GM19035 (cell line): ENCODE measurements at regions not wholly inside any gene's neighbourhood (a gene's known extent, or its start where the extent isn't known, plus 50 kb on each side); places are given as distances from the start of the nearest gene placed in this dataset.

Source experiments
- ATAC-seq: cut with Tn5 transposase; IDR thresholded peaks from one replicate; pipeline ENCODE4 v1.9.1; 2021; ENCODE audit not compliant: unreplicated experiment

DNA sequence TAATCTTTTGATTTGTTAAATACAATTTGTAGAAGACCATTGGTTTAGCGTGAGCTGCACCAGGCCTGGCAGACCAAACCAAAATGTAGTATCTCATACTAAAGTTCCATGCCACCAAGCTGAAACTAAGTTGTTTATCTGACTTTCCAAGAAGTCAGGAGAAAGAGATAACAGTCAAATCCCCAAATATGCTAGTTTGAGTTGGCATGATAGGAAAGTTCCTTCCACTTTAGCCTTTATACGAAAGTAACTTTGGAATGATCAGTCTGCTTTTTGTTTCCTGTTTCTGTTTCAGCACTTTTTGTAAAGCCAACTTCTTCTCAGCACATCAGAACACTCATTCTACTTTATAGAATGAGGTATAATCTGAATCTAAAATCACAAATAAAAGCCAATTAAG, 449.2 kb downstream of the GRXCR1 start:
- no peak for ATAC-seq

DNA sequence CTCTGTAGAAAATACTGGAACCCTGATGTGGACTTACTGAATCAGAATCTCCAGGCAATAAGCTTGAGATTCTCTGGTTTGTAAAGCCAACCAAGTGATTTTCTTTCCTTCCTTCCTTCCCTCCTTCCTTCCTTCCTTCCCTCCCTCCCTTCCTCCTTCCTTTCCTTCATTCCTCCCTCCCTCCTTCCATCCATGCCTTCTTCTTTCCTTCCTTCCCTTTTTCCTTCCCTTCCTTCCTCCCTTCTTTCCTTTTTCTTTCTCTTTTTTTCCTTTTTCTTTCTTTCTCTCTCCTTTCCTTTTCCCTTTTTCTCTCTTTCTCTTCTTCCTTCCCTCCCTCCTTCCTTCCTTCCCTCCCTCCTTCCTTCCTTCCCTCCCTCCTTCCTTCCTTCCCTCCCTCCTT, 450.8 kb downstream of the GRXCR1 start:
- no peak for ATAC-seq

DNA sequence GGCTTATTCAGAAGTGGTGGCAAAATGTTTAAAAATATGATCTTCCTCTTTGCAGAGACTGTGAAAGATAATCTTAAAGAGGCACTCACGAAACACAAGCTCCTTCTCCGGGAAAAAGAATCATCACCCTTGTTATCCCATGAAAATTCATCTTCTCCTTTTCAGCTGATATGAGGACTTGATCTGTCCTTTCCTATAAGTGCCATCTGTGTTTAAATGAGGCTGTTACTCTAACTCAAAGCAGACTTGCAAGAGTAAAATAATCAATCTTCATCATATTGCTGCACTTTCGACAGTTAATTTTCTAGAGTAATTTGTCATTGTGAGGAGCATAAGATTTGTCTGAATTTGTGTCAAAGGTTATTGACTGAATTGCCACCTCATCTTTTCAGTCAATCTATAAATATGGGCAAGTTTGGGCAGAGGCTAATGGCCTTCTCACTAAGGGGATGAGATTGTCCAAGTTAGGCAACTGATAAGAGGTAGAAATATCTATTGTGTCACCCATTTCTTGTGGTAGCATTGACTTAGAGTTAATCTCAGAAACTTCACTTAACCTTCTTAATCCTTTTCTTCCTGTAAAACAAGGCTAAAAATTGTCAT, 452.9 kb downstream of the GRXCR1 start:
- ATAC-seq: no peak

DNA sequence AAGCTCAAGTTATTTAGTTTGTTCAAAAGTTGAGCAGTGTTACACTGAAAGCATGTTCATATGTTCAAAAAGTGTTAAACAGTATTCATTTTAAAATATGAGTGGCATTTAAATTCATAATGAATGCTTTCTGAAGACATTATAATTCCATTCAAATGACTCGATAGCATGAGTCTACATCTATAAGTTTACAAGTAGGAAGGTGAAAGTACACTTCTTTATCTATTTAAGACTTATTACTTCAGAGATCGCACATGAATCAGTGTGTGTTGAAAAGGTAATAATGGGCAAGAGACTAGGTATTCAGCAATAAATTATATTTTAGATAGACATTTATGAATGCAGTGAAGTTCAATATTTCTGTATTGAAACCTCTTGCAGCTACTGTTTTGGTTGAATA, 456.1 kb downstream of the GRXCR1 start:
- no peak for ATAC-seq

DNA sequence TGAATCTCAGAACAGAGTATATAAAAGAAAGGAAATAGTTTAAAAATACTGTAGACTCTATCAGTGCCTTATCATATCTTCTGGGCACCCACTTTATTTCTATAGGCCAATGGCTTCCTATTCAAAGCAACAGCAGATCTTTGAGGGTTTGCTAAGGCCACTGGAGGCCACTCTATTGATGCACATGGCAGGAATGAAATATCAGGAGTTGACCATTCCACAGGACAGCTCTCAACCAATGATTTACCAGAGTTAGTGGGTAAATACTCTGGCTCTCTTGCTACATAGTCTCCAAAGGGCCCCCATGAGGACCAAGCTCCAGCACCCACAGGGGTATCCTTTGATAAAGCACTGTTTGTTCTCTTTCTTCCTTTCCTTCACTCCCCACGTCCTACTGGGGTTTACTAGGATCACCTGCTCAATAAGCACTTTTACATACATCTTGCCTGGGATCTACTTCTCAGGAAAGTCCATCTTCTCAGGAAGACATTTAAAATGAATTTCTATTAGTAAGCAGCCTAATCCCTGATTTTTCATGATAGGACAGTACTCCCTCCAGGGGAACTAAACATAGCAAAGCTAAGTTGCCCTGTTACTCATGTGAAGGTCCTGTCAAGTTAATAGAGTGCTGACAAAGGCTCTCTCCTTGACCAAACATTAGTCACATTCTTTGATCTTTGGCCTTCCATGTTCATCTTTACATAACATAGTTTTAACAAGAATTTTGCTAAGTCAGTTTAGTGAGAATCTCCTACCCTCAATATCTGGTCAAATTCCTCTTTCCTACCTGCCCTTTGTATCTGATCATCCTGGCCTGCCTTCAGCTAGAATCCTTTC, 459.7 kb downstream of the GRXCR1 start:
- no peak for ATAC-seq

DNA sequence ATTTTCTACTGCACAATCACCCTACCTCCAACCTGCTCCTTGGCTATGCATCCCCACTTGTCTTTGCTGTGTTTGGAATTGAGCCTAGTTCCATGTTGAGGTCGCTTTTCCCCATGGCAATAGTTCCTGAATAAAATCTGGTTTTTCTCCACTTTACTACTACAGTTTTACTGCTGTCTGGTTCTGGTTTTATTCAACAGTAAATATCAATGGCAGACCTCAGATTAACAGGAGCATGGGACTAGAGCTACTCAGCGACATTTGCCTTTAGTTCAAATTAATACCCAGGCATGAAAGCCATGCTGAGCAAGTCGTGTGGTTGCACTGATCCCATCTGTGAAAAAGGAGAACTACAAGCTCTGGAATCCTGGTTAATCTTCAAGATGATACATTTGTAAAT, 460.3 kb downstream of the GRXCR1 start:
- ATAC-seq: no peak

DNA sequence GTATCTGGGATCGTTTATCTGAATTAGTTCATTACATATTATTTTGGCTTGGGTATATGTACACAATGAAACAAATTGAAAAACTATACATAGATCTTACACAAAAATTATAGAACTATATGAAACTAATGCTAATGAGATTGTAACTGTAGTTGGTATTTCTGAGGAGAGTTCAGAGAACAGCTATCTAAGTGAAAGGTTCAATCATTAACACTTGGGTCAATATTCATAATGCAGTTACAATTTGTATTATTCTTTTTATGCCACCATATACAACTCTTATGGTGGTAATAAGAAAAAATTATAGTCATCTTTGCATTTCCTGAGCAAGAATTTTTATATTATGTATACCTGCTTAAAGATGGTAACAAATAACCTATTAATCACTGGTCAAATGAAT, 461.0 kb downstream of the GRXCR1 start:
- ATAC-seq: no peak

DNA sequence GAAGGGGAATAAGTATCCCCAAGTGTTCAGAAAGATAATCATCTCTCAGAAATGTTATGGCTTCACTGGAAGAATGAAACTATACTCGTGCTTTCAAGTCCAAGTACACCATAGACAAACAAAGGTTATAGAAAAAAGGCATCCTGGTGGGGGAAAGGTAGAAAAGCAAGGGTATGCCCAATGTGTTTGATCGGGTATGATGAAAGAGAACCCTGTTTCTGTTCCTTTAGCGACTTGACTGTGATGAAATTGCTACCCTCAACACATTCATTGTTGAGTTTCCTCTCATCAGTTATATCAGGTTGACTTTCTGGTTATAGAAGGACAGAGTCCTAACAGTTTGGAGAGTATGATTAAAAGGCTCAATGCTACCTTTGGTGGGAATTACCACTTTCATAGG, 464.3 kb downstream of the GRXCR1 start:
- ATAC-seq: no peak

DNA sequence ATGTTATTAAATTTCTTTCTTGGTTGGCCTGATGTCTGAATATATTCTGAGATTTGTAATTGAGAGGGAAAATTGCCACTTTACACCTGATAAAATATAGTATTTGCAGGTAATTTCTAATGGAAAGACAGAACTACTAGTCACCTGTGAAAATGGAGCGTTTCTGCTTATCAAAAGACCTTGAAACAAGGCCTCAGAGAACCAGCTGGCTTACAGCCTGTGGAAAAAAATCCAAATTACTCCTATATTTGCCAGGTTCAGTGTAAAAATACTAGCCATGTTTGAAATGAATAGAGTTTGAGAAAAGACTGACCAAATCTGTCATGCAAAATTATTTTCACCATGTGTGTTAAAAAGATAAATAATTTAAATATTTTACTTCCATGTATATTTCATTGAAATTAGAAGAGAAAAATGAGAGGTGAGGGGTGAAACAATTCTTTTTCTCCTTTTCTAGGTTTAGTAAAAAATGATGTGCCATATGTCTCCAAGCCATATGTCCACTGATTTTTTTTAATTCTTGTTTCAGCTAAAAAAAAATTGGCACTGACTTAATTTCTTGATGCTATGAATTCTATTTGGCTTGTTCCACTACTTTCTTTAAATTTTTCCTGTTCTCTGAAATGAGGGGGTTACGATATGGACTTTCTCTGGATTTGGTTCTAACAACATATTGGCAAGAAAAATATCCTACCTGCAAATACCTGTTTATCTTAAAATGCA, 464.9 kb downstream of the GRXCR1 start:
- ATAC-seq: no peak

DNA sequence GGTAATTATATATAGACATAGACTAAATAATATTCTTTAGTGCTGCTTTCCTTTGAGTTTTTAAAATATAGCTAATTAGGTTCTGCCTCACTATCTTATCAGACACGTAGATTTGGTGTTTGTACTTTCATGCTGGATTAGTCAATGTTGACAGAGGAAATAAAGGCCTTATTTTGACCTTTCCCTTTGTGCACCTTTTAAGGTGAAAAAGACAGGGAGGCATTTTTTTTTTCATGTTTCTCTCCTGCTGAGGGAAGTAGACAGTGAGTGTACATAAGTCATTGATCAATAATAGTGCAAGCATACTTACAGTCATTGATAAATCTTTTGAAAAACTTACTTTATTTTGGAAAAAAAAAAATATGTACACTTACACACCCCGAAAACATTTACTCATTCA, 467.8 kb downstream of the GRXCR1 start:
- ATAC-seq: no peak

DNA sequence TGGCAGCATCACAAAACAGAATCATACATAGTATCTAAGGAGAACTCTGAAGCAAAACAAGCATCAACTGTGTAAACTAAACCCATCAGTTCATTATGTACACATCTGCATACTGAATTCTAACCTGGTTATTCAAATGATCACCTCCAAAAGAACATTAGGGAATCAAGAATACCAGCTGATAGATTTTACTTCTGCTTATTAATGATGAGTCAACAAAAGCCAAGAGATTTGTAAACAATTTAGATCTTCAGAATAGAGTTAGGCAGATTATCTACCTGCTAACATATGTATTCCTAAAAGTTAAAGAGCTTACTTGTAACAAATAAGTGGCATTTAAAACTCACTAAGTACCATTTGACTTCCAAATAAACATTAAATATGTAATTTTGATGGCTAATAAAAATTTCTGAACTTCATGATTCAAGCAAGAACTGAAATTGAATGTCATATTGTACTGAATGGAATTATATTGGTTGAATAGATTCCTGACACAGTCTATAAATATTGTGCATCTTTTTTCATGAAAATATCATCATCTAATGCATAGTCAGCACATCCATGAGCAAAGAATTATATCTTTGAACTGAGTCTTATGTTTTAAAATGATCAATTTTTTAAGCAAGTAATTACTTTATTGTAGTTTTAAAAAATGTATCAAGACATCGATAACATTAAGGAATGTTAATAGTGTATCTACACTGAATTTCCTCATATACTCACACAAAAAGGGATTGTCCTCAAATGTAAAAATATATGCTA, 470.5 kb downstream of the GRXCR1 start:
- ATAC-seq: no peak

DNA sequence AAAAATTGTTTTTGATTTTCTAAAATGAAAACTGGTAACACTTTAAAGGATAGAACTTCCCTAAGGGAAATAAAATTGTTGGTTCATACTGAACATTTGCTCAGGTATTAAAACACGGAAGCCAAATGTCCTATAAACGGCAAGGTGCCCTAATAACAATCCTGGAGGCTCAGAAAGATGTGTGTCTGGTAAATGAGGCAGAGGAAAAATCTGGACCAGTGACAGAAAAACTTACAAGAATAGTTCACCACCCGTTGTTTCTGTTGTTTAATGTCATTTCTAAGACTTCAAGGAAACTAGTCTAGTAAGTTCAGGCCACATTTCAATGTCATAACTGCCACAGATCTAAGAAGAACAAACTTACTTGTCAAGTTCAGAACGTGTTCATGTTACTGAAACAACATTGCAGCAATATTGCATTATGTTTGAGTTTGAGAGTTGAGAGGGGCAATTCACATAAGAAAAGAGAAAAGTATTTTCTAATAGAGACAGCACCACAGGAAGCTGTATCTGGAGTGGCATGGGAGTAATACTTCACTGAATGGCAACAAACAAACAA, 476.6 kb downstream of the GRXCR1 start:
- no peak for ATAC-seq

DNA sequence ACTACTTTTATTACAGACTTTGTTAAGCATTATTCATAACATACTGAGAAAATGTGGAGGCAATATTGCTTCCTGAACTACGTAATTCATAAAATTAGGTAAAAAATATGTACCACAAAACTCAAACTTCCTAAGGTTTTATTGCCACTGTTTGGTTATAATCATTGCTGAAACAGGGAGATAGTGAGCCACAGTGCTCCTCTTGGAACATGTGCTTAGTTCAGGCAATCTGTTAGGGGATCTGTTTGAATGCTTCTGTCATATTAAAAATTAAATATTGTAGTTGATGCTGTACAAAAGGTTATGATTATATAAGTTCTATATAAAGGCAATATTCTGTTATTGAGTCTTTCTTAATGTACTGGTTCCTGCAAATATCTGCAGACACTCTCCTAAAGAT, 480.7 kb downstream of the GRXCR1 start:
- ATAC-seq: no peak

DNA sequence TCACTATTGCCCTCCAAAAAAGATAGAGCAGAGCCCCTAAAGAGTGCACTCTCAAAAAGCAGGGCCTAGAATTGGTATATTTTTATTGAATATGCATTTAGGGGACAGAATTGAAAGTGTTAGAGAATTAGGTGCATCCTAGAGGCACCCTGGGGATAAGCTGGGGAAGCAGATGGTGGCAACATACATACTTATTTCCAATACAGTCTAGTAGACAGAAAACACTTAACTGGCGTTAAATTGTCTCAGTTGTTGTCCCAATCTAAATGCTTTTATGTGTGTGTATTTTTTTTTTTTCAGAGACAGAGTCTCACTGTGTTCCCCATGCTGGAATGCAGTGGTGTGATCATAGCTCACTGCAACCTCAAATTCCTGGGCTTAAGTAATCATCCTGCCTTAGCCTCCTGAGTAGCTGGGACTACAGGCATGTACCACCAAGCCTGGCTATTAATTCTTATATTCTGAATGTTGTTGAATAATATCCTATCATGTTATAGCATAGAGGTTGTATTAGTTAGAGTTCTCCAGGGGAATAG, 481.8 kb downstream of the GRXCR1 start:
- no peak for ATAC-seq

DNA sequence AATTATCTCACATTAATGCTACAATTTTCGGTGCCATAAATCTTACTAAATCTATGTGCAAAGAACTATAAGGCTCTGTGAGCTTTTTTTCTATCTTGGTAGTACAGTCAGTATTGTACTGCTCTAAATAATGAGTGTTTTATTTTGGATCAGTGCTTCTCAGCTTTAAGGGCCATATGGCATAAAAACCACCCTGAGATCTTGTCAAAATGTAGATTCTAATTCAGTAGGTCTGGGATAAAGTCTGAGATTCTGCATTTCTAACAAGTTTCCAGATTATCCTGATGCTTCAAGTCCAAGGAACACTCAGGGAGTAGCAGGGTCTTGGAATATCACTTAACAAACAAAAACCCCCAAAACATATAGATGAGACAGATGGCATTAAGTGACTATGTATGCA, 486.5 kb downstream of the GRXCR1 start:
- no peak for ATAC-seq

DNA sequence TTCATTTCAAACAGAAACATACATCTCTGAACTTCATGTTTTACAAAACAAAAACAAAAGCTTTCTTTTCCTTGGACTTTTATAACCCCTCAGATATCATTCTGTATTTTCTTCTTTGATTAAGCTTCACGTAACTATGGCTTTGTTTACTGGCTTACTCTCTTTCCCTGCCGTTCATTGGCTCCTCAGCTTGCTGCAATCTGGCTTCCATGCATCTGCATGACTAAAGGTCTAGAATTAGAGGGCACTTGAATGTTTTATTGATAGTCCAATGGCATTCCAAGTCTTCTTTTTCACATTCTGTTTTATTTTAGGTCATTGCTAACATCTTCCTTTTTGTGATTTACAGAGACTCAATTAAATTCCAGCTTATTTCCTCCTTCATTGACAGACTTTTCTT, 487.6 kb downstream of the GRXCR1 start:
- ATAC-seq: no peak

DNA sequence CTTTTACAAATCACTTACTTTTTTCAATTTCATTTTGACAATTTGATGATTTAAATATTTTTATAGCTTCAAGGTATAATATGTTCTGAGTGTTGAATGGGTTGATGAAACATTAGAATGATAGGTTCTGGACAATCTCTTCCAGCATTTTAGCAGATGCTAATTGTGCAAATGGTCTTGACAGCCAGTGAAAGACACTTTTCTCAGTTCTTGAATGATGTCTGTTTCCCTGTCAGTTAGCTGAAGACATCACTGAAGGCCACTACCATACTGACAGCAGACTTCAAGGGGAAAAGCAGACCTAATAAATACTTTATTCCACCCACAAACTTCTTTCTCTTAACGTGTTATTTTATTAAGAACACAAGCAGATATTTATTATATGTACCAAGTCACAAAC, 498.6 kb downstream of the GRXCR1 start:
- no peak for ATAC-seq

DNA sequence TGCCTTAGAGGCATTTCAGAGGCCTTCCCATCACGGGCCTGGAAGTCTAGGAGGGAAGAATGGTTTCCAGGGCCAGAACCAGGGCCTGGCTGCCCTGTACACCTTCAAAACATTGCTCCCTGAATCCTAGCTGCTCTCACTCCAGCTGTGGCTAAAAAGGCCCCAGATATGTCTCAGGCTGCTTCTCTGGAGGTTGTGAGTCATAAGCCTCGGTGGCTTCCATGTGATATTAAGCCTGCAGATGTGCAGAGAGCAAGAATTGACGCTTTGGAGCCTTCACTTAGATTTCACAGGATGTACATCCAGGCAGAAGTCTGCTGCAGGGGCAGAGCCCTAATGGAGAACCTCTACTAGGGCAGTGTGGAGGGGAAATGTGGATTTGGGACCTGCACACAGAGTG, 502.5 kb downstream of the GRXCR1 start:
- no peak for ATAC-seq

DNA sequence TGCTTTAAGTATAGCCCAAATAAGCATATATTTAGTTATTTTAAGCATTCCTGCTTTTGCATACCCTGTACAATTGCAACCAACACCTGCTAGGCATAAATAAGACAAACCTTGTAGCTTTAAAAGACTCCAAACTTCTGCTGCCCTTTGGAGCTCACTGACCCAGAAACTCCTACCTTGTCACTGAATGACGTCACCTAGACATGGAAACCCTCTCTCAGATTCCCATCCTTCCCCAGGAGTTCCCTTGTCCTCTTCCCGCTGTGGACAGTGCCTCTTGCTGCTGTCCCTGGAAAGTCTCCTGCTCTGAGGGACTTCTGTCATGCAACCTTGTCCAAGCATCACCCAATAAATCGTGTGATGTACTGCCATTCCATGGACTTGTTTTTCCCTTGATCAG, 507.2 kb downstream of the GRXCR1 start:
- ATAC-seq: no peak

DNA sequence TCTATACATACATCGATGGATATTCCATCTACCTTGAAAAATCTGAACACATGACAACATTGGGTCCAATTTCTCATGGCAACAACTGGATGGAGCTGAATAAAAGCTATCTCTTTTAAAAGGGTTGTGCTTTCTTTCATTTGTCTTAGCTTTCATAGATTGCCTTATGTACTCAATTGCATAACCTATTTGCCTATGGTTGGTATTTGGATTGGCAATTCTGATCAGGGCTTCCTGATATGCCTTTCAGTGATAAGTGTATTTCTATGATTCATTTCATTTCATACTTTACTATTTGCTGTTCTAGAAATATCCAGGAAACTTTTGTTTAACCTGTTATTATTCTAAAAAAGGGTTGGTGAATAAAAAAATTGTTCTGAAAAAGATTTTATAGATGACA, 509.9 kb downstream of the GRXCR1 start:
- no peak for ATAC-seq

DNA sequence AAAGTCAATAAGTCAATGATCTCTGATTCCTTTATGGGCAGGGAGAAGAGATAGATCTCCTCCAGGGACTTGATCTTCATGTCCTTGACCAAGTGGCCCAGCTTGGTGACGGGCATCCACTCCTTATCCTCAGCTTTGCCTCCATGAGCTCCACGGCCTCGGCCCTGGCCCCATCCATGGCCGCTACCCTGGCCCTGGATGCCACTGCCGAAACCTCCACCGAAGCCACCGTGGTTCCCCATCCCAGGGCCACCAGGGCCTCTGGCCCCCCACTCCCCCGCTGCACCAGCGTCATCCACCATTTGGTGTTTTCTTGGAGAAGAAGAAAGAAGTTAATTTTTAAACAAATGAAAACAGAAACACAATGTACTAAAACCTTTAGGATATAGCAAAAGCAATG, 518.1 kb downstream of the GRXCR1 start:
- no peak for ATAC-seq
